ENCODE measurements at regions not wholly inside any gene's neighbourhood (a gene's known extent, or its start where the extent isn't known, plus 50 kb on each side); places are given as distances from the start of the nearest gene placed in this dataset.

- no peak for DNase-seq (ENCODE audit: low spot score)
- Histone ChIP-seq H3K4me1 (ENCODE audit: control insufficient read depth in 4 of 4, insufficient read depth in 4 of 4, low read length in 3 of 4) (no peaks in the 10 kb centered on the region), H3K4me3 (ENCODE audit: low read depth in 1 of 3, low read length in 3 of 3) (no peak overlapping the region), H3K36me3 (ENCODE audit: control insufficient read depth in 4 of 4, insufficient read depth in 3 of 4, low read depth in 1 of 4, low read length in 3 of 4) (no peaks in the 10 kb centered on the region), H3K27ac (ENCODE audit: low read depth in 1 of 2, low read length in 2 of 2) (no peak overlapping the region), H3K9ac (ENCODE audit: low read depth in 1 of 2, low read length in 2 of 2) (no peak overlapping the region), H3K9me3 (ENCODE audit: control insufficient read depth in 4 of 4, low read length in 3 of 4) (peaks cover 0 to 3% (median under 1%) of the 10 kb centered on the region in 4 donors), H3K27me3 (ENCODE audit: control insufficient read depth in 4 of 4, insufficient read depth in 4 of 4, low read length in 3 of 4) (peaks cover 0 to 6% (median 0%) of the 10 kb centered on the region in 4 donors)
- TF ChIP-seq, protein P1, sequence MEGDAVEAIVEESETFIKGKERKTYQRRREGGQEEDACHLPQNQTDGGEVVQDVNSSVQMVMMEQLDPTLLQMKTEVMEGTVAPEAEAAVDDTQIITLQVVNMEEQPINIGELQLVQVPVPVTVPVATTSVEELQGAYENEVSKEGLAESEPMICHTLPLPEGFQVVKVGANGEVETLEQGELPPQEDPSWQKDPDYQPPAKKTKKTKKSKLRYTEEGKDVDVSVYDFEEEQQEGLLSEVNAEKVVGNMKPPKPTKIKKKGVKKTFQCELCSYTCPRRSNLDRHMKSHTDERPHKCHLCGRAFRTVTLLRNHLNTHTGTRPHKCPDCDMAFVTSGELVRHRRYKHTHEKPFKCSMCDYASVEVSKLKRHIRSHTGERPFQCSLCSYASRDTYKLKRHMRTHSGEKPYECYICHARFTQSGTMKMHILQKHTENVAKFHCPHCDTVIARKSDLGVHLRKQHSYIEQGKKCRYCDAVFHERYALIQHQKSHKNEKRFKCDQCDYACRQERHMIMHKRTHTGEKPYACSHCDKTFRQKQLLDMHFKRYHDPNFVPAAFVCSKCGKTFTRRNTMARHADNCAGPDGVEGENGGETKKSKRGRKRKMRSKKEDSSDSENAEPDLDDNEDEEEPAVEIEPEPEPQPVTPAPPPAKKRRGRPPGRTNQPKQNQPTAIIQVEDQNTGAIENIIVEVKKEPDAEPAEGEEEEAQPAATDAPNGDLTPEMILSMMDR (IDR thresholded peaks at IDR 0.05; ENCODE audit: low read depth, low read length, missing input control) = no peak
- TF ChIP-seq FOXA2 (IDR thresholded peaks at IDR 0.05) (no peak), RXRA (IDR thresholded peaks at IDR 0.05) (no peak), MAX (IDR thresholded peaks at IDR 0.05) (no peak)
- 87% methylated on average over 3 of the region's 3 CpGs for WGBS
These were observed 480.6 kb downstream of the ATP23 start for GRCh38 chr12:58421990-58422389.

DNA sequence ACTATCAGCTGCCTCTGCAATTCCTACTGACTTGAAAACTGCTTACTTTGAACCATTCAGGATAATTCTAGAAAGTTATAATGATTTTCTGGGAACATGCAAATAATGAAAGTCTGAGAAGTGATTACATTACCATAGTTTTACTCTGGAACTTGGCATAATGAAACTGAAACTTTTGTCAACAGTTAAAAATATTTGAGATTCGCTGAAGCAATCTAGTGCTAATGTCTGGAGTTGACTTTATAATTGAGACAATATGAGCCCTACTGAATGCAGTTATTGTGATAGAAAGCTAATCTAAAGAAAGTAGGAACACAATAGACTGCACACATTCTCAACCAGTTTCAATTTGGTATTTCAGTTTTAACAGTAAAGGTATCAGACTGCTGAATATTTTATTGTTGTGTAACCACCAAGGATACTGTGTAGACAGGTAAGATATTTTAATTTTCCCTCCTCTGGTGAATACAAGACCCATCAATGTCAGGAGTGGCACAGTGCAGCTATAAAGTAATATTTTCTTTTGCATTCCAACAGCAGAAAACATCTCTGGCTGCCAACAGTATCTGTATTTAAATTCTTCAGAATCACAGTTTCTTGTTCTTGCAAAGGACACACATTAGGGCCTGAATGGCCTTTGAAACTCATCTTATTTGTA, 483.5 kb downstream of the ATP23 start:
- DNase-seq (ENCODE audit: low spot score) = no peak
- Histone ChIP-seq H3K27ac (ENCODE audit: low read depth in 1 of 2, low read length in 2 of 2) (no peak overlapping the region), H3K9ac (ENCODE audit: low read depth in 1 of 2, low read length in 2 of 2) (no peak overlapping the region), H3K4me3 (ENCODE audit: low read depth in 1 of 3, low read length in 3 of 3) (no peak overlapping the region), H3K36me3 (ENCODE audit: control insufficient read depth in 4 of 4, insufficient read depth in 3 of 4, low read depth in 1 of 4, low read length in 3 of 4) (no peaks in the 10 kb centered on the region), H3K9me3 (ENCODE audit: control insufficient read depth in 4 of 4, low read length in 3 of 4) (peaks cover 0 to 3% (median under 1%) of the 10 kb centered on the region in 4 donors), H3K27me3 (ENCODE audit: control insufficient read depth in 4 of 4, insufficient read depth in 4 of 4, low read length in 3 of 4) (peaks cover 0 to 6% (median 0%) of the 10 kb centered on the region in 4 donors), H3K4me1 (ENCODE audit: control insufficient read depth in 4 of 4, insufficient read depth in 4 of 4, low read length in 3 of 4) (no peaks in the 10 kb centered on the region)
- whole genome bisulfite sequencing = 61% methylated on average over 1 of the region's 1 CpG
- no peak for TF ChIP-seq REST (IDR thresholded peaks at IDR 0.05)
- TF ChIP-seq, protein P1 (IDR thresholded peaks at IDR 0.05; ENCODE audit: low read depth, low read length, missing input control) = no peak
- no peak for TF ChIP-seq RAD21 (IDR thresholded peaks at IDR 0.05)
- TF ChIP-seq HNF4A (conservative IDR thresholded peaks at IDR 0.05) = no peak
- TF ChIP-seq, protein P2, sequence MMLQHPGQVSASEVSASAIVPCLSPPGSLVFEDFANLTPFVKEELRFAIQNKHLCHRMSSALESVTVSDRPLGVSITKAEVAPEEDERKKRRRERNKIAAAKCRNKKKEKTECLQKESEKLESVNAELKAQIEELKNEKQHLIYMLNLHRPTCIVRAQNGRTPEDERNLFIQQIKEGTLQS (IDR thresholded peaks at IDR 0.05) = no peak
- no peak for TF ChIP-seq SP1 (IDR thresholded peaks at IDR 0.05)
- no peak for TF ChIP-seq FOXA1 (IDR thresholded peaks at IDR 0.05)
- no peak for TF ChIP-seq GABPA (IDR thresholded peaks at IDR 0.05 in 1 of 2, conservative IDR thresholded peaks at IDR 0.05 in 1 of 2)
- no peak for TF ChIP-seq FOXA2 (IDR thresholded peaks at IDR 0.05)

All from liver (tissue), 8 donors.